HuH-7.5 (cell line): ENCODE measurements at regions not wholly inside any gene's neighbourhood (a gene's known extent, or its start where the extent isn't known, plus 50 kb on each side); places are given as distances from the start of the nearest gene placed in this dataset.
"Not testable (repeated sequence)": the region's sequence is repeated elsewhere in the genome, so short reads cannot be mapped to it uniquely, and the experiment has no call there.

ENCODE experiments used
- DNase-seq: peaks from one replicate; pipeline ENCODE4 v3.0.0; 2011; ENCODE audit warnings: low spot score

GRCh38 chr13:22939157-22939556 lies 241.6 kb upstream of the SGCG start:
- DNase-seq, result no peak

- no peak for DNase-seq
Observed at GRCh38 chr13:22940090-22940710, 240.6 kb upstream of the SGCG start.

DNA sequence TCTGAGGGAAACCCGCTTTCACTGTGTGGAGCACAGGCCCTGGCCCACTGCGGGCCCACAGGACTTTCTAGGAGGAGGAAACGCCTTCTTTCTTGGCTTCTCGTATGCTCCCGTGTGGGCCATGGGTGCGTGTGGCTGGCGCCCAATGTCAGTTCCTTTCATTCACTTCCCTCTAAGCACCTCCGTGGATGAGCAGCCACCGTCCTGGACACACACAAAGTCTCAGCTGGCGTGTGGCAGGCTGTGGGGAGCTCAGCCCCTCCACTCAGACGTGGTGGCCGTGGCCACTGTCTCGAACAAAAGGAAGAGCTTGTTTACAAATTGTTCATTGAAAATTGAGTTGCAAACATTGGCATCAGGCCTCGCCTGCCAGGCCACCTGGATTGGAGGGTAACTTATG lies 240.0 kb upstream of the SGCG start:
- no peak for DNase-seq

- DNase-seq, result not testable (repeated sequence)
Observed at GRCh38 chr13:22941495-22941894, 239.3 kb upstream of the SGCG start.

DNA sequence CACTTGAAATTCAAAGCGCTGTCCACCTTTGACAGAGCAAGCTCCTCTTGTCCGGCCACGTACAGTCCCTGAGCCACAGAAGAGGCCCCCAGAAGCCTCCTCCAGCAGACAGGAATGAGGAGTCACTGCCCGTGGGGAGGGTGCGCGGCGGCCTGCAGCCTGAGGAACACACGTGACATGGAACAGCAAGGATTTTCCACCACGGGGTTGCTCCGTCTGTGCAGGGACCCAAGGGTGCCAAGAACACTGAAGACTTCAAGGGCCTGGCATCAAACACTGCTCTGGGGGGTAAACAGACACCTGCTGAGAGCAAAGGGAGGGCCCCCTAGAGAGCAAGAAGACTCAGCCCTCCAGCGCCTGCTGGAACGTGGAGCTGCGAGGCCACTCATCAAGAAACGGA lies 237.9 kb upstream of the SGCG start:
- not testable (repeated sequence) for DNase-seq

GRCh38 chr13:22944378-22944777 lies 236.4 kb upstream of the SGCG start:
- DNase-seq, result no peak

DNA sequence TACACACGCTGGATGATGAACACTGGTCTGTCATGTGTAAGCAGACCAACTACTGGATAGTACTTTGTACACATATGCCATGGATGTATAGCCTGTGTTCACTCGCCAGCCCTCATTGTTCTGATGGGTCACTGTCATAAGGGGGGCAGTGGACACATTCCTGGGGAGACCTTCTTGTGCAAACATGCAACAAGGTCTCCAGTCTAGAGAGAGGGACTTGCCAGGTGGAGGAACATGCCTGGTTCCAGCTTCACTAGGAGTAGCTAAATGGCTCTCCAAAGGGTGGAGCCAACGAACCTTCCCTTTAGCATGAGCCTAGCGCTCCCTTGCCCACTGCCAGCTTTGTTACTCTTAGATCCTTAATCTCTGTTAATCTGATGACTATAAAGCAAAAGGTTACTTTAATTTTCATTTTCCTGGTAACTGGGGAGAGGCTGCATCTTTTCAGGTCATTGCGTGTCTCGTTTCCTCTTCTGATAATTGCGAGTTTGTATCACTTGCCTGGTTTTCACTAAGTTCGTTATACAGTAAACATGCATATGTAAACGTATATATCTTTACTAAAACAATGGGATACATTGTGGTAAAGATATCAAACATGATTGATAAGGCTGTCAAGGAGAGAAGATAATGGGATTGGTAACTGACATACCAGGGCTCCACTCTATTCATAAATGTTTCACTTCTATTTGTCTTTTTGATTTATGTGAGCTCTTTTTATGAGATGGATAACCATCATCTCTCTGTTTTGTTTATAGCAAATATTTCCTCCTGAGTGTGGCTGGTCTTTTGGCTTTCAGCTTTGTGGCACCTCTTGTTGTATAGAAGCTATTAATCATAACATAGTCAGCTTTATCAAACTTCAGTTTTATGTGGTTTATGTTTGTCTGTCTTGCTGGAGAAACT lies 235.2 kb upstream of the SGCG start:
- no peak for DNase-seq

DNA sequence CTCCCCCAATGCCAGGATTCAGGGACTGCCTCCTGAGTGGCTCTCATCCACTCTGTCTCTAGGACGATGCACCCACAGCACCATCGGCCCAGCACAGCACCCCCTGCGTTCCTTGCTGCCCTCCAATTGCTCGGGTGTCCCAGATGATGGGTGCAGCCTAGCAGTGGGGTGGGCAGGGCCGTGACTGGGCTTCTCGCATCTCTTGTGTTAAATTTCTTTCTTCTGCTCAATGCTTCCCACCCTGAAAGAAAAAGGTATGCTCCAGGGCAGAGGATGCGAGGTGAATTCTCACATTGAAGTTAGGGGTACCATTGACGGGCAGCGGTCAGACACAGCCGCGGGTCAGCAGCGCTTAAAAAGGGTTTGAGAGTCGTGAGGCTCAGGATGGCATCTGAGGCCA lies 232.4 kb upstream of the SGCG start:
- no peak for DNase-seq

- not testable (repeated sequence) for DNase-seq
Observed at GRCh38 chr13:22952018-22952417, 228.8 kb upstream of the SGCG start.

DNA sequence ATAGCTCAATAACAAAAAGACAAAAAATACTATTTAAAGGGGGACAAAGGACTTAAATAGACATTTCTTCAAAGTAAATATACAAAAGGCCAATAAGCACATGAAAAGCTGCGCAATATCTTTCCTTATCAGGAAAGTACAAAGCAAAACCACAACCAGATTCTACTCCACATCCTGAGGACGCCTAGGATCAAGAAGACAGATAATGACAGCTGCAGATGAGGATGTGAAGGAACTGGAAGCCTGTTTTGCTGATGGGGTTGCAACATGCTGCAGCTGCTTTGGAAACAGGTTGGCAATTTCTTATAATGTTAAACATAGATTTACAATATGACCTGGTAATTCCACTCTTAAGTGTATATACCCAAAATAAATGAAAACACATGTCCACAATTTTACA lies 225.6 kb upstream of the SGCG start:
- DNase-seq, result not testable (repeated sequence)

- not testable (repeated sequence) for DNase-seq
Observed at GRCh38 chr13:22956456-22957115, 224.2 kb upstream of the SGCG start.

- not testable (repeated sequence) for DNase-seq
Observed at GRCh38 chr13:22959859-22960258, 220.9 kb upstream of the SGCG start.

- no peak for DNase-seq
Observed at GRCh38 chr13:22960827-22961226, 220.0 kb upstream of the SGCG start.

GRCh38 chr13:22961342-22961741 lies 219.4 kb upstream of the SGCG start:
- DNase-seq, result not testable (repeated sequence)

- no peak for DNase-seq
Observed at GRCh38 chr13:22961835-22962537, 218.8 kb upstream of the SGCG start.

- not testable (repeated sequence) for DNase-seq
Observed at GRCh38 chr13:22963384-22964053, 217.3 kb upstream of the SGCG start.

DNA sequence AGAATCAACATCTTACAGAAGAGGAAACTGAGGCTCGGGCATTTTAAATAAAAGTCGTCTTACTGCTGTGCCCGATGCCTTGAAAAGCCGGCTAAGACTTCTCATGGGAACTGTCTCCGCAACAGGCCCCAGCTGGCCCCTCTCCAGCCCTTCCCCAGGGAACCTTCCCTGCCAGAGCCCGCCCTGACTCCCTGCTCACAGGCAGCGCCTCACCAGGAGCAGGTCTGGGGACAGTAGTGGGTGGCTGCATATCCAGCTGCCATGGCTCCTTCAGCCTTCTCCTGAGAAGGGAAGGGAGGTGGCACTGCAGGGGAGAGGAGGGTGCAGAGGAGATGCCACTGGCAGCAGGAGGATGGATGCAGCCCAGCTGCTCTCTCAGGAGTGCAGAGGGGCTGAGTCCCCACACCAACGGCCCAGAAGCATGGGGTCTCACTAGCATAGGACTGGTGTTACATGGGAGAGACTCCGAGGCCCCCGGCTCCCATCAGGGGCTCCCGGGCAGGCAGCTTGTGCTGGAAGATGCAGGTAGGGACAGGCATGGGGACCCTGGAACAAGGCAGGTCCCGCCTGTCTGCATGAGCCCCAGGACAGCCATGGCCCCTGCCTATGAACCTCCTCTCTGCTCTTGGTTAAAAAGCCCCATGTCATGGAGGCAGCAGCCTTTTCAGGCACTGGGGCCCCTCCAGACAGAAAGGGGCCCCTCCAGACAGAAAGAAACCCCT lies 216.4 kb upstream of the SGCG start:
- no peak for DNase-seq

DNA sequence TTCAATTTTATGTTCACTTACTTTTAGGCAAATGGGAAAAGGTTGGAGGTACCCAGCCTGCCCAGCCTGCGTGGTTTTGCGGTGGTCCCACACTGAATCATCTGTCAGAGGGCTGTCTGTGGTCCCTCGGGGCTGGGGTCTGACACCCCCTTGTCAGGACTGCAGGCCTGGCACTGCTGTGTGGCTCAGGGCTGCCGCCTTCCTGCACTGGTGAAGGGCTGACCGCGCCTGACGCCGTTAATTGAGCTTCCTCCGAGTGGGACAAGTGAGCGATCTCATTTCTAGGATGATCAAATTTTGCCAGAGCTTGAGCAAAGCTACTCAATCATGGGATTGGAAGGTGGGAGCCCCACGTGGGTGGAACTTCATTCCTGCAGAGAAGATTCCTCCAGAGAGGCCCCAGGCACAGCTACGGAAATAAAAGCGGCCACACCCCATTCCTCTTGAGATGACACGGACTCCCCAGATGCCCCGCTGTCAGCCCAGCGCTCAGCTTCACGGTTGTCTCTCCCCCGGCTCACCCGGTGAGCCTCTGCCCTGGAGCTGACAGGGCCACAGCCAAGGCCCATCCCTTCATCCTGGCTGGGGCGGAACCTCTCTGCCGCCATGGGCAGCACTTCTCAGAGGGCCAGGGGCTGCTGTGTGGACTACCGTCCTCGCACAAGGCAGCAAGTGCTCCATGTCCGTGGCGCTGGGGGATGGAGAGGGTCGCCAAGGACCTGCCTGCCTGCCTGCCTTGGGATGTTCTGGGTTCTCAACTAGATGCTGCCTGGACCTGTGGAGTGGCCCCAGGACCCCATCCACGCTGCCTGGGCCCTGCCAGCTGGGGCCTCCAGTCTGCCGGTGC lies 215.5 kb upstream of the SGCG start:
- not testable (repeated sequence) for DNase-seq

GRCh38 chr13:22965858-22966239 lies 214.9 kb upstream of the SGCG start:
- DNase-seq, result not testable (repeated sequence)

- not testable (repeated sequence) for DNase-seq
Observed at GRCh38 chr13:22966753-22967152, 214.0 kb upstream of the SGCG start.
